ENCODE measurements at regions not wholly inside any gene's neighbourhood (a gene's known extent, or its start where the extent isn't known, plus 50 kb on each side); places are given as distances from the start of the nearest gene placed in this dataset.

DNA sequence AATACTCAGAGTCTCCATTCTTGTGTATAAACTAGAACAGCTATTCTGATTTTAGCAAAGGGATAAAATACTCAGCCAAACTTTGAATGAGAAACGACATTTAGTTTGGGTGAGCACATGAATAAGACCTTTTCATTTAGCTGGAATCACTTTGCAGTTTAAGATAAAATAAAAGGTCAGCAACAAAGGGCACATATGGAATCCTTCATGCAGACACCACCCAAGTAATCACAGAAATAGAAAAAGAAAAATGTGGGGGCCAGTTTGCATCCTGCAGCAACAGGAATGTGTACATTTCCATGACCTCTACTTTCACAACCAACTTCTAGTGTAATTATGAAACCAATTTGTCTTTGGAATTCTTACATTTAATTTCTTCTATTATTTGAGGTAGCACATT lies 1637.4 kb downstream of the PCDH9 start:
- TF ChIP-seq, protein P1, sequence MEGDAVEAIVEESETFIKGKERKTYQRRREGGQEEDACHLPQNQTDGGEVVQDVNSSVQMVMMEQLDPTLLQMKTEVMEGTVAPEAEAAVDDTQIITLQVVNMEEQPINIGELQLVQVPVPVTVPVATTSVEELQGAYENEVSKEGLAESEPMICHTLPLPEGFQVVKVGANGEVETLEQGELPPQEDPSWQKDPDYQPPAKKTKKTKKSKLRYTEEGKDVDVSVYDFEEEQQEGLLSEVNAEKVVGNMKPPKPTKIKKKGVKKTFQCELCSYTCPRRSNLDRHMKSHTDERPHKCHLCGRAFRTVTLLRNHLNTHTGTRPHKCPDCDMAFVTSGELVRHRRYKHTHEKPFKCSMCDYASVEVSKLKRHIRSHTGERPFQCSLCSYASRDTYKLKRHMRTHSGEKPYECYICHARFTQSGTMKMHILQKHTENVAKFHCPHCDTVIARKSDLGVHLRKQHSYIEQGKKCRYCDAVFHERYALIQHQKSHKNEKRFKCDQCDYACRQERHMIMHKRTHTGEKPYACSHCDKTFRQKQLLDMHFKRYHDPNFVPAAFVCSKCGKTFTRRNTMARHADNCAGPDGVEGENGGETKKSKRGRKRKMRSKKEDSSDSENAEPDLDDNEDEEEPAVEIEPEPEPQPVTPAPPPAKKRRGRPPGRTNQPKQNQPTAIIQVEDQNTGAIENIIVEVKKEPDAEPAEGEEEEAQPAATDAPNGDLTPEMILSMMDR (IDR thresholded peaks at IDR 0.05): no peak

DNA sequence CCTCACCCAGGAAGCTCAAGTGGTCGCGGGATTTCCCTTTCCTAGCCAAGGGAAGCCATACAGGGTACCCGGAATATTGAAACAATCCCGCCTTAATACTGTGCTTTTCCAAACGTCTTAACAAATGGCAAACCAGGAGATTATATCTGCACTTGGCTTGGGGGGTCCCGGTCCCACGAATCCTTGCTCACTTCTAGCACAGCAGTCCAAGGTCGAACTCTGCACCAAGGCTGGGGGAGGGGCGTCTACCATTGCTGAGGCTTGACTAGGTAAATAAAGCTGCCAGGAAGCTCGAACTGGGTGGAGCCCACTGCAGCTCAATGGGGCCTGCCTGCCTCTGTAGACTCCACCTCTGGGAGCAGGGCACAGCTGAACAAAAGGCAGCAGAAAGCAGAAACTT lies 1644.8 kb downstream of the PCDH9 start:
- TF ChIP-seq, protein P1 (IDR thresholded peaks at IDR 0.05): no peak

- TF ChIP-seq, protein P1 (IDR thresholded peaks at IDR 0.05): no peak
Measured at GRCh38 chr13:65584126-65584525, 1646.0 kb downstream of the PCDH9 start.

DNA sequence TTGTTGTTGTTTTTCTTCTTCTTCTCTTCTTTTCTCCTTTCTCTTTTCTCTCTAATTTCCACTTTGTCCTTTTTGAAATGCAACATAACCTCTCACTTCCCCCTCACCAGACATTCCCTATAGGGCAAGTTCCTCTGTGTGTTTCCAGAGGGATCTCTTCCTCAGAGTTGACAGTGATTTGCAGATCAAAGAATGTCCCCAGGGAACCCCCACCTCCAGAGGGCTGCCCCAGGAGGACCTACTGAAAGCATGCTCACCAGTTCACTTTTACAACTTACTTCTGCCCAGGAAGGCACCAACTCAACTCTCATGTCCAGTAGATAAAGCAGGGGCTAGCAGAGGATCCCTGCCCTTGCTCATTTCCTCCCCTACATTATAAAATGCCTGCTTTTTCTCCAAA lies 1648.0 kb downstream of the PCDH9 start:
- TF ChIP-seq, protein P1 (IDR thresholded peaks at IDR 0.05): no peak

- TF ChIP-seq, protein P1 (IDR thresholded peaks at IDR 0.05): no peak
Measured at GRCh38 chr13:65562305-65562704, 1667.8 kb downstream of the PCDH9 start.

- TF ChIP-seq, protein P1 (IDR thresholded peaks at IDR 0.05): no peak
Measured at GRCh38 chr13:65560936-65561335, 1669.2 kb downstream of the PCDH9 start.

DNA sequence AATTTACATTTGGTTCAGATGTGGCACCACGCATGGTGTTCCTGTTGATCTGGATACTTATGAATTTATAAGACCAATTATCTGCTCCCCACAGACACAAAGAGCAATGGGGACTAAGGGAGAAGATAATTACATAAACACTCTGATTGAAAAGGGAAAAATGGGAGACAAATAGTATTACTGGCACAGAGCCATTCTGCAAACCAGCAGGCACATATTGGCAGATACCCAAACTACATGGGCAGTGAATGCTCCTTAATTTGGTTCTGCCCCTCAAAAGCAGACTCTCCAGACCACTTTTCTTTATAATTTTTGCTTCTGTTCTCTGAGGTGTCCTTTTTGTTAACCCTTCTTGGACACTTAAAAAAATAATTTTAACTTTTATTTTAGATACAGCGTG lies 1674.2 kb downstream of the PCDH9 start:
- TF ChIP-seq, protein P1 (IDR thresholded peaks at IDR 0.05): no peak

DNA sequence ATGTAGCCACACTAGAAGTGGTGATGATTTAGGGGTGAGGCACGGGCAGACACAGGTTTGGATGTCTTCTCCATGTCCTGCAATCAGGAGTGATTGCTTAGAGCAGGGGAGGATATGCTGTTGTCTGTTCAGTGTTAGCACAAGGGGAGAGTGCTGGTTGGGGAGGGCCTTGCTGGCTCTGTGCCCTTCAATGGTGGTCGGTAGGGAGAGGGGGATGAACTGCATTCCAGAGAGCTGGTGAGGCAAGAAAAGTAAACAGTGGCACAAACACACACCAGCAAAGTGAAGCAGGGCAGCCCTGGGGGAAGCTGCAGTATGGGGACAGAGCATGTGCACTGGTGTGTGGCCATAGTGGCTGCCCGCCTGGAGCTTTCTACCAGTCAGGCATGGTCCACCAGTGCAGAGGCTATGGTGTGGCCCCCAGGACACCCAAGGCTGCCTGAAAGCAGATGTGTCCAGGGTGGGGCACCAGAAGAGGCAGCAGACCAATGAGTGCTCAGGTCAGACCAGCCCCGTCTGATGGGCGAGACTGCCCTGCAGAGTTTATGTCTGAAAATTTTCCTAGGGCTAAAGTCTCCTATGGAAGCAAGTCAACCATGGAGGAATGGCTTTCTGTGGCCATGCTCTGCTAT lies 1676.9 kb downstream of the PCDH9 start:
- TF ChIP-seq, protein P1 (IDR thresholded peaks at IDR 0.05): no peak

All from LNCAP (cell line).